ENCODE measurements at regions not wholly inside any gene's neighbourhood (a gene's known extent, or its start where the extent isn't known, plus 50 kb on each side); places are given as distances from the start of the nearest gene placed in this dataset.

GRCh38 chrX:150049647-150050046, 111.4 kb upstream of the EOLA2 start:
- no peak for TF ChIP-seq CTCF (IDR thresholded peaks at IDR 0.05; ENCODE audit: low read depth, low read length, missing control alignments)
- no peak for DNase-seq (ENCODE audit: low read depth)
- H3K4me3 ChIP-seq (ENCODE audit: low read depth, low read length), result no peak overlapping the region

- no peak for TF ChIP-seq CTCF (IDR thresholded peaks at IDR 0.05; ENCODE audit: low read depth, low read length, missing control alignments)
- DNase-seq (ENCODE audit: low read depth), result no peak
- no peak overlapping the region for H3K4me3 ChIP-seq (ENCODE audit: low read depth, low read length)
Measured at GRCh38 chrX:150050387-150050786, 112.1 kb upstream of the EOLA2 start.

GRCh38 chrX:150051096-150051495, 112.8 kb upstream of the EOLA2 start:
- DNase-seq (ENCODE audit: low read depth), result no peak
- TF ChIP-seq CTCF (IDR thresholded peaks at IDR 0.05; ENCODE audit: low read depth, low read length, missing control alignments), result no peak
- H3K4me3 ChIP-seq (ENCODE audit: low read depth, low read length), result no peak overlapping the region

GRCh38 chrX:150052226-150052625, 113.9 kb upstream of the EOLA2 start:
- no peak overlapping the region for H3K4me3 ChIP-seq (ENCODE audit: low read depth, low read length)
- no peak for TF ChIP-seq CTCF (IDR thresholded peaks at IDR 0.05; ENCODE audit: low read depth, low read length, missing control alignments)
- no peak for DNase-seq (ENCODE audit: low read depth)

- no peak overlapping the region for H3K4me3 ChIP-seq (ENCODE audit: low read depth, low read length)
- no peak for TF ChIP-seq CTCF (IDR thresholded peaks at IDR 0.05; ENCODE audit: low read depth, low read length, missing control alignments)
- DNase-seq (ENCODE audit: low read depth), result no peak
Measured at GRCh38 chrX:150058728-150059127, 120.4 kb upstream of the EOLA2 start.

- no peak overlapping the region for H3K4me3 ChIP-seq (ENCODE audit: low read depth, low read length)
- TF ChIP-seq CTCF (IDR thresholded peaks at IDR 0.05; ENCODE audit: low read depth, low read length, missing control alignments), result no peak
- no peak for DNase-seq (ENCODE audit: low read depth)
Measured at GRCh38 chrX:150060406-150060805, 122.1 kb upstream of the EOLA2 start.

GRCh38 chrX:150062292-150063137, 124.2 kb upstream of the EOLA2 start:
- no peak for TF ChIP-seq CTCF (IDR thresholded peaks at IDR 0.05; ENCODE audit: low read depth, low read length, missing control alignments)
- DNase-seq (ENCODE audit: low read depth), result no peak
- no peak overlapping the region for H3K4me3 ChIP-seq (ENCODE audit: low read depth, low read length)

Measured in GM12864 (cell line).